GM12865 (cell line): ENCODE measurements at regions not wholly inside any gene's neighbourhood (a gene's known extent, or its start where the extent isn't known, plus 50 kb on each side); places are given as distances from the start of the nearest gene placed in this dataset.
A peak's percentile ranks its signal among the peaks of the same experiment; 100 is the strongest.

Experiments
- DNase-seq: peaks from one replicate; pipeline ENCODE4 v3.0.0; 2010; ENCODE audit warnings: low read depth
- H3K4me3 ChIP-seq: 2 replicates; pipeline ENCODE4 v1.5.1; 2011; ENCODE audit warnings: mild to moderate bottlenecking, low read depth, low read length, control low read depth
- TF ChIP-seq, protein P1 (sequence below): IDR thresholded peaks from 2 replicates; pipeline ENCODE4 v1.5.1; 2011; ENCODE audit warnings: low read length, control low read depth, low read depth, inconsistent platforms; ENCODE audit not compliant: insufficient read depth; ENCODE audit errors: missing control alignments

GRCh38 chr13:21825801-21826200 lies 154.9 kb downstream of the FGF9 start:
- TF ChIP-seq, protein P1, sequence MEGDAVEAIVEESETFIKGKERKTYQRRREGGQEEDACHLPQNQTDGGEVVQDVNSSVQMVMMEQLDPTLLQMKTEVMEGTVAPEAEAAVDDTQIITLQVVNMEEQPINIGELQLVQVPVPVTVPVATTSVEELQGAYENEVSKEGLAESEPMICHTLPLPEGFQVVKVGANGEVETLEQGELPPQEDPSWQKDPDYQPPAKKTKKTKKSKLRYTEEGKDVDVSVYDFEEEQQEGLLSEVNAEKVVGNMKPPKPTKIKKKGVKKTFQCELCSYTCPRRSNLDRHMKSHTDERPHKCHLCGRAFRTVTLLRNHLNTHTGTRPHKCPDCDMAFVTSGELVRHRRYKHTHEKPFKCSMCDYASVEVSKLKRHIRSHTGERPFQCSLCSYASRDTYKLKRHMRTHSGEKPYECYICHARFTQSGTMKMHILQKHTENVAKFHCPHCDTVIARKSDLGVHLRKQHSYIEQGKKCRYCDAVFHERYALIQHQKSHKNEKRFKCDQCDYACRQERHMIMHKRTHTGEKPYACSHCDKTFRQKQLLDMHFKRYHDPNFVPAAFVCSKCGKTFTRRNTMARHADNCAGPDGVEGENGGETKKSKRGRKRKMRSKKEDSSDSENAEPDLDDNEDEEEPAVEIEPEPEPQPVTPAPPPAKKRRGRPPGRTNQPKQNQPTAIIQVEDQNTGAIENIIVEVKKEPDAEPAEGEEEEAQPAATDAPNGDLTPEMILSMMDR, result no peak
- H3K4me3 ChIP-seq, result no peak overlapping the region
- DNase-seq, result no peak

- TF ChIP-seq, protein P1, result no peak
- no peak overlapping the region for H3K4me3 ChIP-seq
- no peak for DNase-seq
Observed at GRCh38 chr13:21826214-21827015, 155.5 kb downstream of the FGF9 start.

- H3K4me3 ChIP-seq, result no peak overlapping the region
- TF ChIP-seq, protein P1, result no peak
Observed at GRCh38 chr13:21831654-21832324, 160.9 kb downstream of the FGF9 start.

DNA sequence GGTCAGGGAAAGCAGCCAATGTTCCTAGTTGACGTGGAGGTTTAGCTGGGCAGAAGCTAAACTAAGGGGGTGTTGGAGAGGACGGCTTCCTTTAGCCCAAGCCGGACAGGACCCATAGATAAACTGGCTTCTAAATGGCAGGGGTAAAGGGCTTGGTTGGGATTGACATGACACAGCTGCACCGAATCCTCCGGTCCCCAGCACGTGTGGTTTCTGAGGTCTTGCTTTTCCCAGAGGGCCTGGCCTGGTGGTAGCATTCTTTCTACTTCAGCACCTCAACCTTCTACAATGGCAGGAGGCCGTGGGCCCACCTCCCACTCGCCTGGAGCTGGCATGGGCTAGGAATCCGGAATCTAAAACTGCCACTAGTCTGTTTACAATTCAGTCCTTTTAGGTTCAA lies 163.0 kb downstream of the FGF9 start:
- TF ChIP-seq, protein P1, result no peak
- DNase-seq, result no peak
- H3K4me3 ChIP-seq, result no peak overlapping the region

More at GRCh38 chr13:21831654-21832324, 160.9 kb downstream of the FGF9 start:
- peak; percentile 41 for DNase-seq

DNA sequence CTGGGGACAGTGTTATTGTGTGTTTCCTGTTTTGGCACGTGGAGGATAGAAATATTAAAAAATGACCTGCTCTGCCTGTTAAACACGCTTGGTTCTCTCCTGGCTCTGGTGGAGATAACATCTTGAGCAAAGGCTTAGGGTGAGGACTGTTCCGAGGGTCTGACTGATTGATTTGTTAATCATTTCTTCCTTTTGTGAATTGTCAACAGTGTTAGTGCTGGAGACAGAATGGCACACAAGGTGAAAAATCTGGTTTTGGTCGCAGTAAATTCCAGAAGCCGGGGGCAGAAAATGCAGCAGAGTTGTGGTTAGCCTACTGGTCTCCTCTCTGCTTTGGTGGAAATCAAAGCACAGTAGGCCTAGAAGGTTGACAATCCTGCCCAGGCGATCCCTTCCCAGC lies 163.6 kb downstream of the FGF9 start:
- TF ChIP-seq, protein P1, result no peak
- DNase-seq, result no peak
- H3K4me3 ChIP-seq, result no peak overlapping the region

- H3K4me3 ChIP-seq, result no peak overlapping the region
- TF ChIP-seq, protein P1, result no peak
Observed at GRCh38 chr13:21837288-21837687, 166.4 kb downstream of the FGF9 start.

More at GRCh38 chr13:21837288-21837687, 166.4 kb downstream of the FGF9 start:
- no peak for DNase-seq
